Endothelial cell (in vitro differentiated cells): ENCODE measurements at regions not wholly inside any gene's neighbourhood (a gene's known extent, or its start where the extent isn't known, plus 50 kb on each side); places are given as distances from the start of the nearest gene placed in this dataset.

Experiments used
- DNase-seq: peaks from one replicate; pipeline ENCODE4 v3.0.0; 2021; ENCODE audit warnings: low spot score
- H3K27ac Mint-ChIP-seq: one replicate; pipeline ENCODE4 v1.8.0; 2021; ENCODE audit warnings: mixed read lengths, inconsistent platforms; ENCODE audit not compliant: unreplicated experiment
- H3K27me3 Mint-ChIP-seq: one replicate; pipeline ENCODE4 v1.8.0; 2021; ENCODE audit warnings: mild to moderate bottlenecking, moderate library complexity, mixed read lengths, inconsistent platforms; ENCODE audit not compliant: unreplicated experiment
- H3K36me3 Mint-ChIP-seq: one replicate; pipeline ENCODE4 v1.8.0; 2021; ENCODE audit warnings: mild to moderate bottlenecking, low read depth, mixed read lengths, inconsistent platforms; ENCODE audit not compliant: unreplicated experiment
- H3K4me1 Mint-ChIP-seq: one replicate; pipeline ENCODE4 v1.8.0; 2021; ENCODE audit warnings: mild to moderate bottlenecking, mixed read lengths, inconsistent platforms; ENCODE audit not compliant: unreplicated experiment
- H3K4me3 Mint-ChIP-seq: one replicate; pipeline ENCODE4 v1.8.0; 2021; ENCODE audit warnings: mild to moderate bottlenecking, mixed read lengths, inconsistent platforms; ENCODE audit not compliant: unreplicated experiment
- H3K9me3 Mint-ChIP-seq: one replicate; pipeline ENCODE4 v1.8.0; 2021; ENCODE audit warnings: mixed read lengths, inconsistent platforms; ENCODE audit not compliant: unreplicated experiment
- CTCF ChIP-seq: fragments of 200-600 bp; sonication (generic); IDR thresholded peaks from one replicate; pipeline ENCODE4 v1.5.0; 2021; ENCODE audit warnings: antibody characterized with exemption; ENCODE audit not compliant: unreplicated experiment

GRCh38 chr13:48591889-48592687 lies 59.2 kb upstream of the RCBTB2 start:
- no peak overlapping the region for H3K4me3 Mint-ChIP-seq
- no peak for DNase-seq

DNA sequence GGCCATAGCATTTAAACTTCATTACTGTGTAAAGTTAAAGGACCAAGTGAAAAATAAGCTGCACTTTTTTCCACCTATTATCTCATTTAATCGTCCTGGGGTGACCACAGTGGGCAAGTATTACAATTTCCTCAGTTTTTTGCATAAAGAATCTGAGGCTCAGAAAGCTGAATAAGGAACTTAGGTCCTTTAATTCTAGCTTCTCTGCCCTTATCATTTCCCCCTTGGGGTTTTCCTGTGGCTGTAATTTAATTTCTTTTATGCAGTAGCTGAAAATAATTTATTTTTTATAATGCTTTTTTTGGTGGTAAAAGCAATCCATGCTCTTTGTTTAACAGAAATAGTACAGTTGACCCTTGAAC lies 59.8 kb upstream of the RCBTB2 start:
- H3K4me3 Mint-ChIP-seq, result no peak overlapping the region
- no peak overlapping the region for H3K27ac Mint-ChIP-seq
- H3K36me3 Mint-ChIP-seq, result peaks cover 20% of the 10 kb centered on the region
- TF ChIP-seq CTCF, result no peak
- H3K27me3 Mint-ChIP-seq, result peaks cover 7% of the 10 kb centered on the region
- no peaks in the 10 kb centered on the region for H3K9me3 Mint-ChIP-seq
- no peak for DNase-seq
- H3K4me1 Mint-ChIP-seq, result peaks cover 13% of the 10 kb centered on the region

More at GRCh38 chr13:48591889-48592687, 59.2 kb upstream of the RCBTB2 start:
- no peak for TF ChIP-seq CTCF
- Mint-ChIP-seq H3K4me1 (peaks cover 14% of the 10 kb centered on the region), H3K9me3 (no peaks in the 10 kb centered on the region), H3K36me3 (peaks cover 18% of the 10 kb centered on the region), H3K27ac (no peak overlapping the region), H3K27me3 (peaks cover 6% of the 10 kb centered on the region)

GRCh38 chr13:48593536-48593935 lies 60.2 kb upstream of the CYSLTR2 start:
- Mint-ChIP-seq H3K9me3 (no peaks in the 10 kb centered on the region), H3K27me3 (peaks cover 8% of the 10 kb centered on the region), H3K4me3 (no peak overlapping the region), H3K36me3 (peaks cover 21% of the 10 kb centered on the region), H3K4me1 (peaks cover 13% of the 10 kb centered on the region), H3K27ac (no peak overlapping the region)
- no peak for TF ChIP-seq CTCF
- no peak for DNase-seq

DNA sequence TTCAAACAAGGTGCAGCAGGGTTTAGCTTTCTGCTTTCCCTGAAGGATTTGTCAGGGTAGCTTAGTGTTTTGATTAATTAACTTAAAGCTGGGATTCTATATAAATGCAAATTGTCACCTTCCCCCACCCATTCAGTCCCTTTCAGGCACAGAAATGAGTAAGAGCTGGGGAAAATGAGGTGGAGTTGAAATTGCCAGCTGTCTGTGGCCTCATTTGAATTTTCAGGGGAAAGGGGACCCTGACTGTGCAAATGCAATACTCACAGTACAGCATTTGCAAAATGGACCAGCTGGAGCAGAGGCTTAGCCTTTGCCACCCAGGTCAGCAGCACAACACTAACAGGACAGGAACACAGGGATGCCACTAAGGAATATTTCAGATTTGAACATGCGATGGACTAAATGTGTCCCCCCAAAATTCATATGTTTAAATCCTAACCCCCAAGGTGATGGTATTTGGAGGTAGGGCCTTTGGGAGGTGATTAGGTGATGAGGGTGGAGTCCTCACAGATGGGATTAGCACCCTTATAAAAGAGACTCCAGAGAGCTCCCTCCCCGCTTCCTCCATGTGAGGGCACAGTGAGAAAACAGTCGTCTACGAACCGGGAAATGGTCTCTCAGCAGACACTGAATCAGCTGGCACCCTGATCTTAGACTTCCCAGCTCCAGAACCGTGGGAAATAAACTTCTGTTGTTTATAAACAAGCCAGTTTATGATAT lies 59.5 kb upstream of the CYSLTR2 start:
- H3K4me3 Mint-ChIP-seq, result no peak overlapping the region
- H3K4me1 Mint-ChIP-seq, result peaks cover 12% of the 10 kb centered on the region
- peaks cover 24% of the 10 kb centered on the region for H3K36me3 Mint-ChIP-seq
- H3K27ac Mint-ChIP-seq, result no peak overlapping the region
- DNase-seq, result no peak
- TF ChIP-seq CTCF, result no peak
- H3K27me3 Mint-ChIP-seq, result peaks cover 12% of the 10 kb centered on the region
- H3K9me3 Mint-ChIP-seq, result no peaks in the 10 kb centered on the region
